NOMO-1 treated with dmso at 0.1 percent for 144 hours (cell line): ENCODE measurements at regions not wholly inside any gene's neighbourhood (a gene's known extent, or its start where the extent isn't known, plus 50 kb on each side); places are given as distances from the start of the nearest gene placed in this dataset.

Experiments
- DNase-seq: peaks from one replicate; lab custom pipeline; 2025; ENCODE audit not compliant: unreplicated experiment; lab: John Stamatoyannopoulos, UW

- DNase-seq: no peak
Measured at GRCh38 chr6:4466769-4467480, 309.3 kb upstream of the CDYL start.

GRCh38 chr6:4466261-4466660 lies 309.9 kb upstream of the CDYL start:
- no peak for DNase-seq

GRCh38 chr6:4464638-4465037 lies 311.6 kb upstream of the CDYL start:
- DNase-seq: no peak

DNA sequence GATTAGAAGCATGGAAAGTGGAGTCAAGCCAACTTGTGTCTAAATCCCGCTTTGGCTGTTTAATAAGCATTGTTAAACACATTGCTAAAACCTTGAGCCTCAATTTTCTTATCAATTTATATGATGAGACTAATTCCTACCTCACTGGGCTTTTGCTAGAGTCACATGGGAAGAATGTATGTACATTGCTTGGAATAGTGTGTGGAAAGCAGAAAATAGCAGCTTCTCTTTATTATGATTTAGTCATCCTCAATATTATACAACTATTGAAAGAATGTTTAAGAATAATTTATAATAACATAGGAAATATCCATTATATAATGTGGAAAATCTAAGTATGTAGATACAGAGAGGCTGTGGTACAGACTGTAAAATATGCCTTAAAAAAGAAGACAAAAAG lies 313.0 kb upstream of the CDYL start:
- no peak for DNase-seq

GRCh38 chr6:4460586-4461475 lies 315.4 kb upstream of the CDYL start:
- DNase-seq: no peak

DNA sequence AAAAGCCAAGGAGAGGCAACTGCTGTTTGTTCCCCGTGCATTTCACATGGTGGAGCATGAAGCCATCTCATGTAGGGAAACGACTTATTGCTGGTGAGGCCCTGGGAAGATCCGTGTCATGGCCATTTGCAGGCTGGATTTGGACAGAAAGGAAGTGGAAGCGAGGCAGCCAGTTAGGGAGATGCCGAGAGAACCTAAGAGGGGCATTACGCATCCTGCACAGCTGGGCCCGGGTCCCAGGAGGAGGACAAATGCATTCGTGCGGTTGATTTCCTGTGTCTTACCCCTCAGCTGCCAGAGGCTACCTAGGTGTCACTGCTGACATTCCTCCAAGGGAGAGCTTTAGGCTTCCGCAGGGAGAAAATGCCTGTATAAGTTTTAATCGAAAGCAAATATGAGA lies 316.2 kb upstream of the CDYL start:
- DNase-seq: no peak

- no peak for DNase-seq
Measured at GRCh38 chr6:4459032-4459431, 317.2 kb upstream of the CDYL start.

DNA sequence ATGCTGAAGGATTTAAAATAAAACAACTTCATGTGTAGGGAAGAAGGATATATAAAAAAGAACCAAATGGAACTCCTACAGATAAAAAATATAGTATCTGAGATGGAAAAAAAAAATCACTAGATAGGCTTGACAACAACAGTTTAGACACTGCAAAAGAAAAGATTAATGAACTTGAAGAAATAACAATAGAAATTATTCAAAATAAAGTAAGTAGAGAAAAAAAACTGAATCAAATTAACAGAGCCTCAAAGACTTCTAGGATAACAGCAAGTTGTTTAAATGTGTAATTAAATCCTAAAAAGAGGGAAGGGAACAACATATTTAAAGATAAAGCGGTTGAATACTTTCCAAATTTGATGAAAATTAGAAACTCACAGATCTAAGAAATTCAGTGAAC lies 316.3 kb upstream of the ECI2 start:
- no peak for DNase-seq

- DNase-seq: no peak
Measured at GRCh38 chr6:4451081-4451480, 315.7 kb upstream of the ECI2 start.

GRCh38 chr6:4450237-4450636 lies 314.9 kb upstream of the ECI2 start:
- no peak for DNase-seq

DNA sequence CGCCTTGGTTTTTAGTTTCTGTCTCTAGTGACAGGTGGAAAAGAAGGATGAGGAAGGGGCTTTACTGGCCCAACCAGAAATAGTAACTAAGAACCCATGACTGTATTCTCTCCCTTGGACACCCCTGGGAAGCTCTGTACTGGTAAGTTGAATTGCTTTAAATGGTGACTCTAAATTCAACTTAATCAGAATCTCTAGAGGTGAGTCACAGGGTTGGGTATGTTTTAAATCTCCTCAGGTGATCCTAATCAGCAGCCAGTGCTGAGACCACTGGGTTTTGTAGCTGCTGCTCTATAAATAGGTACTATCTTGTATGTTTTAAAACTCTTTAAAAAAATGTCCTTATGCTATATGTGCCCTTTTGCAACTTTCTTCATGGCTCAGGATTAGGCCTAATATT lies 314.0 kb upstream of the ECI2 start:
- DNase-seq: no peak

GRCh38 chr6:4448841-4449240 lies 313.5 kb upstream of the ECI2 start:
- DNase-seq: no peak

- DNase-seq: no peak
Measured at GRCh38 chr6:4447639-4448330, 312.4 kb upstream of the ECI2 start.

DNA sequence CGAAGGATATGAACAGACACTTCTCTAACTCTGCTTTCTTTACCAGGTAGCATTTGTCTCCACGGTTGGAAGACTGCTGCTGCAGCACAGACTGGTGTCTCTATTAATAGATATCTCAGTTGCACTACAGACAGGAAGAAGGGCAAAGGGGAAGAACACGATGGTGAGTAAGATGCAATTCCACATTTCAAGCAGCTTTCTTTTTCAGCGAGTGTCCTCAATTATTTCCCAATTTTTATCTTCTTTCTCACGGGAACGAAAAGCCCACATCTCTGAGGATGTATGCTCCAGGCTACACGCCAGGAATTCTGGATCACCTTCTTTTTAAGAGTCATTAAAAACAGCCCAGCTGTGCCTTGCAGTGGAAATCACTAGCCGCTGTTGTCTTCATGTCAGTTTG lies 311.6 kb upstream of the ECI2 start:
- DNase-seq: peak; percentile 11

DNA sequence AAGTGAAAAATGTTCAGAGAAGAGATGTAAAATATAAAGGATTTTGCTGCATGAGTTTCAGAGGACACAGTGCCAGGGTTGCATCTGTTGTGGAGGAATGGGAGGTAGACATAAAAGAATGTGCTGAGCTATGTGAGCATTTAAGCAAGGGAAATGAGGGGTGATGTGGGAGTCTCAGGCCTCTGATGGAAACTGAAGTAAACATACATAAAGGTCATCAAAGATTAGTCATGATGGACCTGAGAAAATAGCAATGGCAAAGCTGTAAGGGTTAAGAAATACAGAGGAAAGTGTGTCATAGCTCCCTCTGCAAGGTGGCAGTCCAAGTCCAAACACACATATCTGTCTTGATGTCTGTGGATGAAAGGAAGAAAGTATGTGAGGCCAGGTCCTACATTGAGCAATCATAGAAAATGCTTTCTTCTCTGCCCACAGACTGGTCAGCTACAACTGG lies 306.6 kb upstream of the ECI2 start:
- no peak for DNase-seq

GRCh38 chr6:4439159-4439558 lies 303.8 kb upstream of the ECI2 start:
- DNase-seq: no peak

DNA sequence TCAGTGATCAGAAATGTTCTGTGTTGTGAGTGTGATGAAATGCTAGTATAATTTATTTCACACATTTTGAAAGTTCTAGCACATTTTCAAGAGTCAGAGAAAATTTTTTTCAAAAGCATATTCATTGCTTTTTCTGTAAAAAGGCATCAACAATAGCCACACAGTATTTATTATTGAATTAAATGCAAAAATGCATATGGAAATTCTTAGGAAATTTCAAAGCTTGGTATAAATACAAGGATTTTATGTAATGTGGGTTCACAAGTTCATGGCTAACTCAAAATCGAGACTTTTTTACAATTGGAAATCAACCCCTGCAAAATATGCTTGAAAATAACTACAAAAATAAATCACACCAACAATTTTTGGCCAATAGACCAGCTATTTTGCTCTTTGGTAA lies 302.0 kb upstream of the ECI2 start:
- no peak for DNase-seq

- DNase-seq: no peak
Measured at GRCh38 chr6:4435981-4436445, 300.6 kb upstream of the ECI2 start.

DNA sequence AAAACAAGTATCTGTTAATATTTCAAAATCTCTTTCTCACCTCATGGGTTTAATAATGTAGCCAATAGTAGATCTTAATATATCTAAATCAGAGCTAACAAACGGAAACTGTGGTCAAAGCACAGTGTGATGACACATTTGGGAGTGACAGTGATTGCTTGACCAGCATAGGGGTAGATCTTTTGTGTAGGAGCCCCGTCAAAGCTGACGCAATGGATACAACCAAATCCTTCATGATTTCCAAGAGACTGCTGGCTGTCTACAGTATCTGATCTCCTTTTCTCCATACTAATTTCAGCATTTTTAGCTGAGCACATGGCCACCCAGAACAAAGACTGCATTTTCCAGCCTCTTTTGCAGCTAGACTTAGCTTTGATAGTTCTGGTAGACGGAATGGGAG lies 299.3 kb upstream of the ECI2 start:
- DNase-seq: no peak

DNA sequence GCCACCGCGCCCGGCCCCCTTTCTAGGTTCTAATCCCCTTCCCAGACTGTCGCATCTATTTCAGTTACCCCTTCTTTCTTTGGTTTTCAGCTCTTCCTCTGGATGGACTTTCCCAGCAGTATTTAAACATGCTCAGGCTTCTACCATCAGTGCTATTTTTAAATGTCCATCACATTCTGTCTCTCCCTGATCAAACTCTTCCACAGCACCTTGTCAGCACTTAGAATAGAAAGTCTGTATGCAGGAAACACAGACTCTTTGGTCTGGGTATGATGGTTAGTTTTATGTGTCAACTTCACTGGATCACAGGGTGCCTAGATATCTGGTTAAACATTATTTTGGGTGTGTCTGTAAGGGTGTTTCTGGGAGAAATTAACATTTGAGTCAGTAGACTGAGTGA lies 297.8 kb upstream of the ECI2 start:
- DNase-seq: no peak

- DNase-seq: no peak
Measured at GRCh38 chr6:4426968-4427367, 291.6 kb upstream of the ECI2 start.

DNA sequence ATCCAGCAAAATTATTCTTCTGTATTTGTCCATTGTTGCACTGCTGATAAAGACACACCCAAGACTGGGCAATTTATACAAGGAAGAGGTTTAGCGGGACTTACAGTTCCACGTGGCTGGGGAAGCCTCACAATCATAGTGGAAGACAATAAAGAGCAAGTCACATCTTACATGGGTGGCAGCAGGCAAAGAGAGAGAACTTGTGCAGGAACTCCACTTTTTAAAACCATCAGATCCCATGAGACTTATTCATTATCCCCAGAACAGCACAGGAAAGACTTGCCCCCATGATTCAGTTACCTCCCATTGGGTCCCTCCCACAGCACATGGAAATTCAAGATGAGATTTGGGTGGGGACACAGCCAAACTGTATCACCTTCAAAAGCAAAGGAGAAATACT lies 286.5 kb upstream of the ECI2 start:
- no peak for DNase-seq
